ENCODE measurements at regions not wholly inside any gene's neighbourhood (a gene's known extent, or its start where the extent isn't known, plus 50 kb on each side); places are given as distances from the start of the nearest gene placed in this dataset.

- Mint-ChIP-seq H3K27ac (no peak overlapping the region), H3K27me3 (ENCODE audit: low read depth) (no peaks in the 10 kb centered on the region), H3K36me3 (ENCODE audit: low read depth) (no peaks in the 10 kb centered on the region), H3K9me3 (peaks cover 31% of the 10 kb centered on the region), H3K4me1 (ENCODE audit: low read depth) (no peaks in the 10 kb centered on the region), H3K4me3 (no peak overlapping the region)
- no peak for DNase-seq (ENCODE audit: low spot score)
These were observed 206.4 kb upstream of the FAT1 start for GRCh38 chr4:186930024-186930423.

GRCh38 chr4:186931519-186931918 lies 207.9 kb upstream of the FAT1 start:
- Mint-ChIP-seq H3K9me3 (peaks cover 34% of the 10 kb centered on the region), H3K36me3 (ENCODE audit: low read depth) (no peaks in the 10 kb centered on the region), H3K27ac (no peak overlapping the region), H3K27me3 (ENCODE audit: low read depth) (no peaks in the 10 kb centered on the region), H3K4me1 (ENCODE audit: low read depth) (no peaks in the 10 kb centered on the region), H3K4me3 (no peak overlapping the region)
- no peak for DNase-seq (ENCODE audit: low spot score)

GRCh38 chr4:186932196-186932595 lies 208.5 kb upstream of the FAT1 start:
- Mint-ChIP-seq H3K27me3 (ENCODE audit: low read depth) (no peaks in the 10 kb centered on the region), H3K36me3 (ENCODE audit: low read depth) (no peaks in the 10 kb centered on the region), H3K4me1 (ENCODE audit: low read depth) (no peaks in the 10 kb centered on the region), H3K4me3 (no peak overlapping the region), H3K27ac (no peak overlapping the region), H3K9me3 (peaks cover 38% of the 10 kb centered on the region)
- DNase-seq (ENCODE audit: low spot score) = no peak

DNA sequence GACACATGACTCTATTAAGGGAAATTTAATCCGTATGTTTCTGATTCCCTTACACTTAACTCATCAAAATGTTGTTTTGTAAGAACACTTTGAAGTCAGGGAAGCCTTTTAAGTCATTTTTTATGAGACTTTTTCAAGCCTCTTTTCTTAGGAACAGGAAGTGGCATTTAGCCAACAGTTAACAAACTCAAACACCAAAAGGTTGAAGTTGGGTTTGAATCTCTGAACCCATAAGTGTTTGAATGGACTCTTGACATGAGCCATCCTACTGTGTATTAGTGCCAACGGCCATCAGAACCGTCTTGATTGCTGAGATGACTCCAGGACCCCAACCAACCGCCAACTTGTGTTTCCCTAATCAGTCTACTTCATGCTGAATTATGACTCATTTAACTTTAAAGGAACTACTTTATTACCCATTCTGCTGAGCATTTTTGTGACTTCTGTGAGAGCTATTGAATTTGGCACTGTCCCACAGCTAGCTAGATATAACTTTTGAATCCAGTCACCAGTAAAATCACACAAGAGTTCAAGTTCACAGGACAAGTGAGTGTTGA lies 209.1 kb upstream of the FAT1 start:
- Mint-ChIP-seq H3K4me1 (ENCODE audit: low read depth) (no peaks in the 10 kb centered on the region), H3K9me3 (peaks cover 35% of the 10 kb centered on the region), H3K27ac (no peak overlapping the region), H3K27me3 (ENCODE audit: low read depth) (no peaks in the 10 kb centered on the region), H3K36me3 (ENCODE audit: low read depth) (no peaks in the 10 kb centered on the region), H3K4me3 (no peak overlapping the region)
- DNase-seq (ENCODE audit: low spot score) = no peak

GRCh38 chr4:186934244-186934643 lies 210.6 kb upstream of the FAT1 start:
- Mint-ChIP-seq H3K27ac (no peak overlapping the region), H3K4me1 (ENCODE audit: low read depth) (no peaks in the 10 kb centered on the region), H3K27me3 (ENCODE audit: low read depth) (no peaks in the 10 kb centered on the region), H3K4me3 (no peak overlapping the region), H3K9me3 (peaks cover 42% of the 10 kb centered on the region), H3K36me3 (ENCODE audit: low read depth) (no peaks in the 10 kb centered on the region)
- no peak for DNase-seq (ENCODE audit: low spot score)

- DNase-seq (ENCODE audit: low spot score) = no peak
- peaks cover 40% of the 10 kb centered on the region for H3K9me3 Mint-ChIP-seq
- H3K4me1 Mint-ChIP-seq (ENCODE audit: low read depth) = no peaks in the 10 kb centered on the region
- H3K4me3 Mint-ChIP-seq = no peak overlapping the region
- H3K27me3 Mint-ChIP-seq (ENCODE audit: low read depth) = no peaks in the 10 kb centered on the region
- no peak overlapping the region for H3K27ac Mint-ChIP-seq
- H3K36me3 Mint-ChIP-seq (ENCODE audit: low read depth) = no peaks in the 10 kb centered on the region
These were observed 211.3 kb upstream of the FAT1 start for GRCh38 chr4:186934841-186935443.

- Mint-ChIP-seq H3K9me3 (peaks cover 34% of the 10 kb centered on the region), H3K27ac (no peak overlapping the region), H3K36me3 (ENCODE audit: low read depth) (no peaks in the 10 kb centered on the region), H3K4me1 (ENCODE audit: low read depth) (no peaks in the 10 kb centered on the region), H3K27me3 (ENCODE audit: low read depth) (no peaks in the 10 kb centered on the region), H3K4me3 (no peak overlapping the region)
- no peak for DNase-seq (ENCODE audit: low spot score)
These were observed 212.2 kb upstream of the FAT1 start for GRCh38 chr4:186935901-186936300.

GRCh38 chr4:186936496-186937375 lies 213.1 kb upstream of the FAT1 start:
- DNase-seq (ENCODE audit: low spot score) = no peak
- Mint-ChIP-seq H3K4me1 (ENCODE audit: low read depth) (no peaks in the 10 kb centered on the region), H3K27ac (no peak overlapping the region), H3K36me3 (ENCODE audit: low read depth) (no peaks in the 10 kb centered on the region), H3K27me3 (ENCODE audit: low read depth) (no peaks in the 10 kb centered on the region), H3K9me3 (peaks cover 32% of the 10 kb centered on the region), H3K4me3 (no peak overlapping the region)

- H3K9me3 Mint-ChIP-seq = peaks cover 33% of the 10 kb centered on the region
- no peak for DNase-seq (ENCODE audit: low spot score)
- no peaks in the 10 kb centered on the region for H3K27me3 Mint-ChIP-seq (ENCODE audit: low read depth)
These were observed 215.6 kb upstream of the FAT1 start for GRCh38 chr4:186939226-186939625.

GRCh38 chr4:186939766-186940165 lies 216.1 kb upstream of the FAT1 start:
- H3K4me1 Mint-ChIP-seq (ENCODE audit: low read depth) = no peaks in the 10 kb centered on the region
- no peaks in the 10 kb centered on the region for H3K27me3 Mint-ChIP-seq (ENCODE audit: low read depth)
- no peak overlapping the region for H3K4me3 Mint-ChIP-seq
- DNase-seq (ENCODE audit: low spot score) = no peak
- H3K27ac Mint-ChIP-seq = no peak overlapping the region
- H3K9me3 Mint-ChIP-seq = peaks cover 30% of the 10 kb centered on the region
- H3K36me3 Mint-ChIP-seq (ENCODE audit: low read depth) = no peaks in the 10 kb centered on the region

More at GRCh38 chr4:186939226-186939625, 215.6 kb upstream of the FAT1 start:
- no peaks in the 10 kb centered on the region for H3K4me1 Mint-ChIP-seq (ENCODE audit: low read depth)
- no peak overlapping the region for H3K4me3 Mint-ChIP-seq
- H3K36me3 Mint-ChIP-seq (ENCODE audit: low read depth) = no peaks in the 10 kb centered on the region
- H3K27ac Mint-ChIP-seq = no peak overlapping the region

- DNase-seq (ENCODE audit: low spot score) = no peak
- Mint-ChIP-seq H3K27ac (no peak overlapping the region), H3K4me3 (no peak overlapping the region), H3K9me3 (peaks cover 28% of the 10 kb centered on the region), H3K27me3 (ENCODE audit: low read depth) (no peaks in the 10 kb centered on the region), H3K4me1 (ENCODE audit: low read depth) (no peaks in the 10 kb centered on the region), H3K36me3 (ENCODE audit: low read depth) (no peaks in the 10 kb centered on the region)
These were observed 216.8 kb upstream of the FAT1 start for GRCh38 chr4:186940476-186940875.

GRCh38 chr4:186942758-186943377 lies 219.2 kb upstream of the FAT1 start:
- DNase-seq (ENCODE audit: low spot score) = no peak
- H3K4me3 Mint-ChIP-seq = no peak overlapping the region
- no peaks in the 10 kb centered on the region for H3K36me3 Mint-ChIP-seq (ENCODE audit: low read depth)
- peaks cover 27% of the 10 kb centered on the region for H3K9me3 Mint-ChIP-seq
- H3K27ac Mint-ChIP-seq = no peak overlapping the region
- no peaks in the 10 kb centered on the region for H3K27me3 Mint-ChIP-seq (ENCODE audit: low read depth)
- no peaks in the 10 kb centered on the region for H3K4me1 Mint-ChIP-seq (ENCODE audit: low read depth)

DNA sequence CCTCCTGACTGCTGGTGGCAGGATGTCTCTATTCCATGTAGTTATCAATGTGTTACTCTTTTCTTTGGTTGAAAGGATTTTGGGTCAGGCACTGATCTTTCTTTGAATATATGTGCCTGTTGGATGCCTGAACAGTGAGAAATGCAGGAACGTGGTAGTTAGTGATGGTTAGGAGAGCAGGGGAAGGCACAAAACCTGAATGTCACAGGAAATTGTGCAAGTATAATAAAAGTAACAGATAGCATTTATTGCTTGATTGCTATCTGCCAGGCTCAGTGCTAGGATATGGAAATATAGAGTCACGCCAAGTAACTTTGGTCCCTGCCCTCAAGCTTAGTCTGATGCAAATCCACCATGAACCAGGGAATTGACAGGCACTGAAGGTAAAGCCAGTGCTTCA lies 219.8 kb upstream of the FAT1 start:
- Mint-ChIP-seq H3K36me3 (ENCODE audit: low read depth) (no peaks in the 10 kb centered on the region), H3K4me3 (no peak overlapping the region), H3K27me3 (ENCODE audit: low read depth) (no peaks in the 10 kb centered on the region), H3K4me1 (ENCODE audit: low read depth) (no peaks in the 10 kb centered on the region), H3K9me3 (peaks cover 26% of the 10 kb centered on the region), H3K27ac (no peak overlapping the region)
- DNase-seq (ENCODE audit: low spot score) = no peak

GRCh38 chr4:186946136-186946535 lies 222.5 kb upstream of the FAT1 start:
- no peaks in the 10 kb centered on the region for H3K36me3 Mint-ChIP-seq (ENCODE audit: low read depth)
- H3K4me3 Mint-ChIP-seq = no peak overlapping the region
- no peaks in the 10 kb centered on the region for H3K4me1 Mint-ChIP-seq (ENCODE audit: low read depth)
- H3K9me3 Mint-ChIP-seq = peaks cover 30% of the 10 kb centered on the region
- no peak overlapping the region for H3K27ac Mint-ChIP-seq
- no peaks in the 10 kb centered on the region for H3K27me3 Mint-ChIP-seq (ENCODE audit: low read depth)
- no peak for DNase-seq (ENCODE audit: low spot score)

Measured in T-helper 2 cell treated with Interferon-gamma antibody and Interleukin-4, amounts not matched to agents 5 μg/mL and 100 μg/mL, for 36 hours (primary cell).